DOHH2 (cell line): ENCODE measurements at regions not wholly inside any gene's neighbourhood (a gene's known extent, or its start where the extent isn't known, plus 50 kb on each side); places are given as distances from the start of the nearest gene placed in this dataset.

ENCODE experiments used
- H3F3A ChIP-seq: fragments of 200-600 bp; sonication (generic), shearing (Covaris generic); 2 replicates; pipeline ENCODE4 v1.6.0; 2016; ENCODE audit warnings: antibody characterized with exemption, mild to moderate bottlenecking; ENCODE audit not compliant: control insufficient read depth, insufficient read depth
- H3K27ac ChIP-seq: fragments of 200-600 bp; sonication (generic); 2 replicates; pipeline ENCODE4 v1.5.1; 2014; ENCODE audit warnings: low read depth, mild to moderate bottlenecking, low read length, moderate library complexity
- H3K27me3 ChIP-seq: fragments of 200-600 bp; sonication (generic); 2 replicates; pipeline ENCODE4 v1.6.1; 2014; ENCODE audit warnings: mild to moderate bottlenecking, low read length, mixed read lengths; ENCODE audit not compliant: control insufficient read depth
- H3K36me3 ChIP-seq: fragments of 200-600 bp; sonication (generic); 2 replicates; pipeline ENCODE4 v1.6.1; 2014; ENCODE audit warnings: mild to moderate bottlenecking, low read length, moderate library complexity, mixed read lengths; ENCODE audit not compliant: control insufficient read depth
- H3K4me1 ChIP-seq: fragments of 200-600 bp; sonication (generic); 2 replicates; pipeline ENCODE4 v1.6.1; 2014; ENCODE audit warnings: mild to moderate bottlenecking, low read length, mixed read lengths; ENCODE audit not compliant: control insufficient read depth
- H3K4me2 ChIP-seq: fragments of 200-600 bp; sonication (generic); 2 replicates; pipeline ENCODE4 v1.6.0; 2014; ENCODE audit warnings: mild to moderate bottlenecking, low read length, moderate library complexity
- H3K4me3 ChIP-seq: fragments of 200-600 bp; sonication (generic); 2 replicates; pipeline ENCODE4 v1.5.1; 2014; ENCODE audit warnings: mild to moderate bottlenecking, low read length, mixed read lengths
- H3K79me2 ChIP-seq: fragments of 200-600 bp; sonication (generic); 2 replicates; pipeline ENCODE4 v1.6.1; 2014; ENCODE audit warnings: mild to moderate bottlenecking, low read length, mixed read lengths; ENCODE audit not compliant: control insufficient read depth
- H3K9me2 ChIP-seq: fragments of 200-600 bp; sonication (generic); replicated peaks from 2 replicates; pipeline ENCODE4 v1.6.1; 2014; ENCODE audit warnings: mild to moderate bottlenecking, low read length, mixed read lengths; ENCODE audit not compliant: control insufficient read depth
- H3K9me3 ChIP-seq: fragments of 200-600 bp; sonication (generic); 2 replicates; pipeline ENCODE4 v1.6.1; 2014; ENCODE audit warnings: antibody characterized with exemption, low read length, mixed read lengths; ENCODE audit not compliant: control insufficient read depth, insufficient read depth
- H4K20me1 ChIP-seq: fragments of 200-600 bp; sonication (generic); 2 replicates; pipeline ENCODE4 v1.6.0; 2014; ENCODE audit warnings: low read depth, mild to moderate bottlenecking, antibody characterized with exemption, low read length, moderate library complexity; ENCODE audit not compliant: control insufficient read depth, insufficient read depth
- EZH2phosphoT487 ChIP-seq: fragments of 200-600 bp; sonication (generic); IDR thresholded peaks from 2 replicates; pipeline ENCODE4 v1.6.1; 2017; ENCODE audit warnings: borderline replicate concordance, mild to moderate bottlenecking, antibody characterized with exemption, low read length, moderate library complexity, mixed read lengths
- TF ChIP-seq, protein P1 (sequence below): fragments of 200-600 bp; sonication (generic); IDR thresholded peaks from one replicate; pipeline ENCODE4 v1.5.1; 2014; ENCODE audit warnings: antibody characterized with exemption, mild to moderate bottlenecking, low read depth, low read length; ENCODE audit not compliant: poor library complexity, severe bottlenecking

DNA sequence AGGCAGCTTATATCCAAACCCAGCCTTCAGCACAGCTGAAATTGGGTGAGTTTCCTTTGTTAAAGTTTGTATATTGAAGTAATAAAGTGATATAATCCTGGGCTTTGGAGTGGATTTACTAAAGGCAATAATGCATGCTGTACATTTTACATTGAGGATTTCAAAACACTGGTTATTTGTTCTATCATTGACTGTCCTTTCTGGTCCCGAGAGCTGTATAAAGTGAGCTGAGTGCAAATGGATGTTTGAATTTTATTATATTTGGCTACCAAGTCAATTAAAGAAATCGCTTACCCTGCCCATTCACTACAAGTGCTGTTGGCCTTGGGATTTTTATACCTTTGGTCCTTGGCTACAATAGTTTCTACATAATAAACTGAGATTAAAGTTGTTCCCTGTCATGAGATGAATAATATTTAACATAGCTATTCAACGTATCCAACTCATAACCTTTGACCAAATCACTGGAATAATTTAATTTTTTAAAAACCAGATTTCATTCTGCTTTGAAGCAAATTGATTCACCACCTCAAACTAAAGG lies 207.9 kb downstream of the KLF5 start:
- no peak for TF ChIP-seq EZH2phosphoT487
- TF ChIP-seq, protein P1, sequence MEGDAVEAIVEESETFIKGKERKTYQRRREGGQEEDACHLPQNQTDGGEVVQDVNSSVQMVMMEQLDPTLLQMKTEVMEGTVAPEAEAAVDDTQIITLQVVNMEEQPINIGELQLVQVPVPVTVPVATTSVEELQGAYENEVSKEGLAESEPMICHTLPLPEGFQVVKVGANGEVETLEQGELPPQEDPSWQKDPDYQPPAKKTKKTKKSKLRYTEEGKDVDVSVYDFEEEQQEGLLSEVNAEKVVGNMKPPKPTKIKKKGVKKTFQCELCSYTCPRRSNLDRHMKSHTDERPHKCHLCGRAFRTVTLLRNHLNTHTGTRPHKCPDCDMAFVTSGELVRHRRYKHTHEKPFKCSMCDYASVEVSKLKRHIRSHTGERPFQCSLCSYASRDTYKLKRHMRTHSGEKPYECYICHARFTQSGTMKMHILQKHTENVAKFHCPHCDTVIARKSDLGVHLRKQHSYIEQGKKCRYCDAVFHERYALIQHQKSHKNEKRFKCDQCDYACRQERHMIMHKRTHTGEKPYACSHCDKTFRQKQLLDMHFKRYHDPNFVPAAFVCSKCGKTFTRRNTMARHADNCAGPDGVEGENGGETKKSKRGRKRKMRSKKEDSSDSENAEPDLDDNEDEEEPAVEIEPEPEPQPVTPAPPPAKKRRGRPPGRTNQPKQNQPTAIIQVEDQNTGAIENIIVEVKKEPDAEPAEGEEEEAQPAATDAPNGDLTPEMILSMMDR, result no peak

DNA sequence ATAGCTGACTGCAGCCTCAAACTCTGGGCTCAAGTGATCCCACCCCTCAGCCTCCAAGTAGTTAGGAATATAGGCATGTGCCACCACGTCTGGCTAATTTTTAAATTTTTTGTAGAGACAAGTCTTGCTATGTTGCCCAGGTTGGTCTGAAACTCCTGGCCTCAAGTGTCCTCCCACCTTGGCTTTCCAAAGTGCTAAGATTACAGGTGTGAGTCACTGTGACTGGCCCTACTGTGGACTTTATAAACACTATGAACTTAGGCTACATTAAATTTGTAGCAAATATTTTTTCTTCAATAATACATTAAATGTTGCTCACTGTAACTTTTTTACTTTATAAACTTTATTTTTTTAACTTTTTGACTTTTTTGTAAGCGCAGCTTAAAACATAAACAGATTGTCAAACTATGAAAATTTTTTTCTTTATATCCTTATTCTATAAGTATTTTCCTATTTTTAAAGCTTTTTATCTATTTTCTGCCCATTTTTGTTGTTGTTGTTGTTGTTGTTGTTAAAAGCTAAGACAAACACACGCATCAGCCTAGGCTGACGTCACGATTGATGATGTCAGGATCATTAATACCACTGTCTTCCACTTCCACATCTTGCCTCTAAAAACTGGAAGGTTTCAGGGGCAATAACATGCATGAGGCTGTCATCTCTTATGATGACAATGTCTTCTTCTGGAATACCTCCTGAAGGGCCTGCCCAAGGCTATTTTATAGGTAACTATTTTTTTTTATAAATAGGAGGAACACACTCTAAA lies 204.2 kb downstream of the KLF5 start:
- H3K27ac ChIP-seq, result no peak overlapping the region

More for the DNA sequence above, 207.9 kb downstream of the KLF5 start:
- no peaks in the 10 kb centered on the region for H3F3A ChIP-seq
- H3K9me2 ChIP-seq, result no peaks in the 10 kb centered on the region
- no peak overlapping the region for H3K4me2 ChIP-seq
- no peaks in the 10 kb centered on the region for H3K9me3 ChIP-seq
- H4K20me1 ChIP-seq, result no peaks in the 10 kb centered on the region
- no peaks in the 10 kb centered on the region for H3K27me3 ChIP-seq
- H3K27ac ChIP-seq, result no peak overlapping the region
- H3K79me2 ChIP-seq, result no peaks in the 10 kb centered on the region
- H3K4me3 ChIP-seq, result no peak overlapping the region
- no peaks in the 10 kb centered on the region for H3K36me3 ChIP-seq
- no peaks in the 10 kb centered on the region for H3K4me1 ChIP-seq

DNA sequence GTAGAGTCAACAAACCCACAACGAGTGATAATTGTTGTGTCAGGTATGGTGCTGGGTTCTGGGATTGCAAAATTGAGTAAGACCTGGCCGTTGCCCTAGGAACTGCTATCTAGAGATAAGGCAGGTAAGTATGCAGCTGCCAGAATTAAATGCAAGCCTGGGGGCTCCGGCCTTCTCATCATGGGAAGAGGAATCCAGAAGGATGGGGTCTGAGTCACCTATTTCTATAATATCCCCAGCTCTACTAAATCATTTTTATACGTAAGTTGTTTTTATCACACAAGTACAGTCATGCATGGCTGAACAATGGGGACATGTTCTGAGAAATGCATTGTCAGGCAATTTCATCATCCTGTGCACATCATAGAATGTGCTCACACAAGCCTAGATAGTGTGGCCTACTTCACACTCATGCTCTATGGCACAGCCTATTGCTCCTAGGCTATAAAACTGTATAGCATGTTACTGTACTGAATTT lies 203.0 kb downstream of the KLF5 start:
- H3K27me3 ChIP-seq, result no peaks in the 10 kb centered on the region
- no peaks in the 10 kb centered on the region for H3K36me3 ChIP-seq
- no peaks in the 10 kb centered on the region for H4K20me1 ChIP-seq
- H3K9me3 ChIP-seq, result no peaks in the 10 kb centered on the region
- no peaks in the 10 kb centered on the region for H3K79me2 ChIP-seq
- no peak overlapping the region for H3K4me2 ChIP-seq
- no peak overlapping the region for H3K4me3 ChIP-seq
- H3K9me2 ChIP-seq, result no peaks in the 10 kb centered on the region
- no peaks in the 10 kb centered on the region for H3K4me1 ChIP-seq
- no peak for TF ChIP-seq EZH2phosphoT487
- TF ChIP-seq, protein P1, result no peak
- no peaks in the 10 kb centered on the region for H3F3A ChIP-seq
- no peak overlapping the region for H3K27ac ChIP-seq

More for the DNA sequence above, 204.2 kb downstream of the KLF5 start:
- no peaks in the 10 kb centered on the region for H3K4me1 ChIP-seq
- TF ChIP-seq EZH2phosphoT487, result no peak
- no peak overlapping the region for H3K4me2 ChIP-seq
- no peak overlapping the region for H3K4me3 ChIP-seq
- no peaks in the 10 kb centered on the region for H3K79me2 ChIP-seq
- no peaks in the 10 kb centered on the region for H3K36me3 ChIP-seq
- no peaks in the 10 kb centered on the region for H3K9me2 ChIP-seq
- H4K20me1 ChIP-seq, result no peaks in the 10 kb centered on the region
- H3F3A ChIP-seq, result no peaks in the 10 kb centered on the region
- no peaks in the 10 kb centered on the region for H3K27me3 ChIP-seq
- no peaks in the 10 kb centered on the region for H3K9me3 ChIP-seq
